ENCODE measurements at regions not wholly inside any gene's neighbourhood (a gene's known extent, or its start where the extent isn't known, plus 50 kb on each side); places are given as distances from the start of the nearest gene placed in this dataset.

DNA sequence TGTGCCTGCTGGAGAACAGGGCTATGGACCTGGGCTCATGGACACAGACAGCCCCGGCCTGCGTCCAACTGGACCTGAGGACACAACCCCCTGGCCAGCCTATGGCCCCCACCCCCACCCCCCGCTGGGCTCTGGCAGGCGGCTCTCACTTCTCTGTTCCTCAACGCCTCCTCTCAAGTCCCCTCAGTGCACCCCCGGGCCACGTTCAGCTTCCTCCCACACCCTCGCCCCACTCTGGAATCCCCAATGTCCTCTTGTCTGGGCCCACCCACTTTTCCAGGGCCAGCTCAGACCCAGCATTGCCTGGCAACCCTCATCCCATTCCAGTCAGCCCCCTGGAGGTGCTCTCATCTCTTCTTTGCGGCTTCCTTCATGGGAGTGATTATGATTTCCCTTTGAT, 130.2 kb upstream of the SPACA7 start:
- H3K4me3 Mint-ChIP-seq: no peak overlapping the region

DNA sequence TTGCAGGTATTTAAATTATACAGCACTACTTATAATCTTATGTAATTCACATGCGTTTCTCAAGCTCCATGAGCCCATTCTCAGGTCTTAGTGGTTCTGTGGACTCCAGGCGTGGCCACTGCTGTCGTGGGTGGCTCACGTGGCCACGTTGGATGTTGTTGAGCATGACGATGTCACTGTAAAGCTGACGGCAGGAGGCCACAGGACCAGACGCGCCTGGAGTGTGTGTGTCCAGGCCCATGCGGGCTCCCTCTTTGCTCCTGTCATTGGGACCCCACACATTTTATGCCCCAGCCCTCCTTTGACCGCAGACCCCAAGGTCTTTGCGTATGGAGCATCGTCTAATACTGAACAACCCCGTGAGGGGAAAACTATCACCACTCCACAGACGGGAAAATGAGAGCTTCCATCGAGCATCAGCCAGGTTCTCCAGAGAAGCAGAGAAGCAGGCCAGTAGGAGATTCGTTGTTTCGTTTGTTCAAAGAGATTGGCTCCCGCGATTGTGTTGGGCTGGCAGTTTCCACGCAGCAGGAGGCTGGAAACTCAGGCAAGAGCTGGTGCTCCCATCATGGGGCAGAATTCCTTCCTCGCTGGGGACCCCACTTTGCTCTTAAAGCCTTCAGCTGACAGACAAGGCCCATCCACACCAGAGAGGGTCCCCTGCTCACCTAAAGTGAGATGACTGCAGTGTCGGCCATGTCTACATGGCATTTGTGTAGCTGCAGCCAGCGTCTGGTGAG, 129.3 kb upstream of the SPACA7 start:
- H3K9me3 Mint-ChIP-seq: no peaks in the 10 kb centered on the region
- TF ChIP-seq, protein P1, sequence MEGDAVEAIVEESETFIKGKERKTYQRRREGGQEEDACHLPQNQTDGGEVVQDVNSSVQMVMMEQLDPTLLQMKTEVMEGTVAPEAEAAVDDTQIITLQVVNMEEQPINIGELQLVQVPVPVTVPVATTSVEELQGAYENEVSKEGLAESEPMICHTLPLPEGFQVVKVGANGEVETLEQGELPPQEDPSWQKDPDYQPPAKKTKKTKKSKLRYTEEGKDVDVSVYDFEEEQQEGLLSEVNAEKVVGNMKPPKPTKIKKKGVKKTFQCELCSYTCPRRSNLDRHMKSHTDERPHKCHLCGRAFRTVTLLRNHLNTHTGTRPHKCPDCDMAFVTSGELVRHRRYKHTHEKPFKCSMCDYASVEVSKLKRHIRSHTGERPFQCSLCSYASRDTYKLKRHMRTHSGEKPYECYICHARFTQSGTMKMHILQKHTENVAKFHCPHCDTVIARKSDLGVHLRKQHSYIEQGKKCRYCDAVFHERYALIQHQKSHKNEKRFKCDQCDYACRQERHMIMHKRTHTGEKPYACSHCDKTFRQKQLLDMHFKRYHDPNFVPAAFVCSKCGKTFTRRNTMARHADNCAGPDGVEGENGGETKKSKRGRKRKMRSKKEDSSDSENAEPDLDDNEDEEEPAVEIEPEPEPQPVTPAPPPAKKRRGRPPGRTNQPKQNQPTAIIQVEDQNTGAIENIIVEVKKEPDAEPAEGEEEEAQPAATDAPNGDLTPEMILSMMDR (conservative IDR thresholded peaks at IDR 0.05): no peak
- DNase-seq (ENCODE audit: extremely low spot score, unreplicated experiment): no peak
- H3K27me3 Mint-ChIP-seq: peaks cover 20% of the 10 kb centered on the region
- no peak overlapping the region for H3K27ac Mint-ChIP-seq
- H3K4me1 Mint-ChIP-seq (ENCODE audit: unreplicated experiment): no peaks in the 10 kb centered on the region
- no peaks in the 10 kb centered on the region for H3K36me3 Mint-ChIP-seq
- H3K4me3 Mint-ChIP-seq: no peak overlapping the region

More for the DNA sequence above, 130.2 kb upstream of the SPACA7 start:
- Mint-ChIP-seq H3K4me1 (ENCODE audit: unreplicated experiment) (no peaks in the 10 kb centered on the region), H3K27ac (no peak overlapping the region), H3K36me3 (no peaks in the 10 kb centered on the region), H3K27me3 (peaks cover 28% of the 10 kb centered on the region), H3K9me3 (no peaks in the 10 kb centered on the region)
- peak; percentile 62 for DNase-seq (ENCODE audit: extremely low spot score, unreplicated experiment)
- TF ChIP-seq, protein P1 (conservative IDR thresholded peaks at IDR 0.05): no peak

DNA sequence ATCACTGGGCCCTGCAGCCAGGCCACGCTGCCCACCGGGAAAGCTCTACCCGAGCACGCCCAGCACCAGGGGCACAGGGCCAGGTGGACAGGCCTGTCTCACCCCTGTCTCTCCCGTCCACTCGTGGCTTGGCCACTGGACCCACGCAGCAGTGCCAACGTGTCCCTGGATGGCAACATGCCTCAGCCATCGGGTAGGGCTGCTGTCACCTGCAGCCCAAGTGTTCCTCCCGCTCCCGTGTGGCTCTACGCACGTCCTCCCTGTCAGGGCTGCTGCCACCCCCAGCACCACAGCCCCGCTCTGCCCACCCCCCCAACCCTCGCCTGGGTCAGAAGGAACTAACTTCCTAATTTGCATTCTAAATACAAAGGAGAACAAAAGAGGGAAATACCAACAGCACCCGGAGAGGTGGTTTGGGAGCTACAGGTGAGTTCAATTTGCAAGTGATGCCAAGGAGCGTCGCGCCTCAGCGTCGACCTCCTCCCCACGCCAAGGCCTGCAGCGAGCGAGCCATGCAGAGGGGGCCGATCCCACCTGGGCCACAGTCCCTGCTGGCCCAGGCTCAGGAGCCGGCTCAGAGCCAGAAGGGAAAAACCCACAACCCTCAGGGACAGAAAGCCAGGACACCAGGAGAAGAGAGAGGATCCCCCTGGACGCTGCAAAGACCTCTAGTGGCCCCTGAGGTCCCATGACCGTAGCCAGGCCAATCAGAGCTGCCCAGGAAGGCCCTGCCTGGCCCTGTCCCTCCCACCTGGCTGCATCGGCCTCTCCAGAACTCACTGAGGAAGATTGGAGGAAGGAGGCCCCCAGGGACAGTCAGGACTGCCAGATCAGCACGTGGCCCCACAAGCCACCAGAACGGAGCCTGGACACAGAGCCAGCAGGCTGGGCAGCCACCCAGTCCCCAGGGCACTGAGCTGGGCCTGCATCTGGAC, 128.4 kb upstream of the SPACA7 start:
- H3K9me3 Mint-ChIP-seq: no peaks in the 10 kb centered on the region
- peak; percentile 63 for DNase-seq (ENCODE audit: extremely low spot score, unreplicated experiment)
- peaks cover 22% of the 10 kb centered on the region for H3K27me3 Mint-ChIP-seq
- TF ChIP-seq, protein P1 (conservative IDR thresholded peaks at IDR 0.05): no peak
- no peak overlapping the region for H3K27ac Mint-ChIP-seq
- H3K4me1 Mint-ChIP-seq (ENCODE audit: unreplicated experiment): no peaks in the 10 kb centered on the region
- no peaks in the 10 kb centered on the region for H3K36me3 Mint-ChIP-seq
- no peak overlapping the region for H3K4me3 Mint-ChIP-seq

DNA sequence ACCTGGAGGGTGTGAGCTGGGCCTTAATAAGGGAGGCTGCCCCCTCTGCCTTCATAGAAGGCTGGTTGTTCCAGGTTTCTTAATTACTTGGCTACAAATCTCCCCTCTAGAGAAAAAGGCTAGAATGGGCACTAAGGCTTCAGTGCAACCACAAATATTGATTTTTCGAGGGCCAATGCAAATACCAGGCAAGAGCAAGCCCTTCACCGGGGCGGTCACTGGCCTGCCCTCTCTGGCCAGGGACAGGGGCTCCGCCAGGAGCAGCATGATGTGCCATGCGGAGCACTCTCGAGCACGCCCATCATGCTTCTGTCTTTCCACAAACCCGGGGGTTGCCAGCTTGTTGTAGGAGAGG, 127.8 kb upstream of the SPACA7 start:
- H3K27ac Mint-ChIP-seq: no peak overlapping the region
- H3K4me1 Mint-ChIP-seq (ENCODE audit: unreplicated experiment): no peaks in the 10 kb centered on the region
- H3K36me3 Mint-ChIP-seq: no peaks in the 10 kb centered on the region
- no peaks in the 10 kb centered on the region for H3K9me3 Mint-ChIP-seq
- no peak for DNase-seq (ENCODE audit: extremely low spot score, unreplicated experiment)
- H3K4me3 Mint-ChIP-seq: no peak overlapping the region
- peaks cover 23% of the 10 kb centered on the region for H3K27me3 Mint-ChIP-seq
- TF ChIP-seq, protein P1 (conservative IDR thresholded peaks at IDR 0.05): no peak

DNA sequence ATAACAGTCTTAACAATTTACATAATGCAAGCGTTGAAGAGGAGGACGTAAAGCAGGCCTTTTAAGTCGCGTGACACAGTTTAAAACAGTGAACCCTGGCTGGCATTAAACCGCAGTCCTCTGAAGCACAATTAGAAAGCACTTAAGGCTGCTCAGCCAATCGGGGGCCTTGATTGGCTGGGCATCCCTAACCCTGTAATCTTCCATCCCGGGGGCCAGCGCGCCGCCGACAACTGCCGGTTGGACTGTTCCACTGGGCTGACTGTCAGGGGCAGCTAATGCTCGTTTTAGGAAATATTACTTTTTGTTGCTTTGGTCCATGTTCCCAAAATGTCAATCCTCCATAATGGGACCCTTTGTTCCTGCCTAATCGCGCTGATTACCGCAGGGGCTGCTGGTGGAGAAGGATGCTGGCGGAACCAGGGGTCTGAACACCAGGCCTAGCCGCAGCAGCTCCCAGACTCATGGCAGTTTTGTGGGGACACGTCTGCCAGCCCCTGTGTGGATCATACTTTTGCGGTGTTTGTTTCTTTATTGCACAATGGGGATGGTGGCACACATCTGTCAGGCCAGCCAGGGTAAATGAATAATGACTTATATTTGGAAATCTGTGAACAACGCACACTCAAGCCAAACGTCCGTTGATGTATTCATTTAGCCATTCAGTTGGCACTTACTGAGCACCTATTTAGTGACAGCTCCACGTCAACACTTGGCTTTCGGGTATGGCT, 127.1 kb upstream of the SPACA7 start:
- H3K4me3 Mint-ChIP-seq: no peak overlapping the region
- TF ChIP-seq, protein P1 (conservative IDR thresholded peaks at IDR 0.05): no peak
- H3K4me1 Mint-ChIP-seq (ENCODE audit: unreplicated experiment): no peaks in the 10 kb centered on the region
- H3K9me3 Mint-ChIP-seq: no peaks in the 10 kb centered on the region
- H3K36me3 Mint-ChIP-seq: no peaks in the 10 kb centered on the region
- H3K27ac Mint-ChIP-seq: no peak overlapping the region
- DNase-seq (ENCODE audit: extremely low spot score, unreplicated experiment): no peak
- H3K27me3 Mint-ChIP-seq: peaks cover 24% of the 10 kb centered on the region

All from type B pancreatic cell (in vitro differentiated cells).